ENCODE measurements at regions not wholly inside any gene's neighbourhood (a gene's known extent, or its start where the extent isn't known, plus 50 kb on each side); places are given as distances from the start of the nearest gene placed in this dataset.

DNA sequence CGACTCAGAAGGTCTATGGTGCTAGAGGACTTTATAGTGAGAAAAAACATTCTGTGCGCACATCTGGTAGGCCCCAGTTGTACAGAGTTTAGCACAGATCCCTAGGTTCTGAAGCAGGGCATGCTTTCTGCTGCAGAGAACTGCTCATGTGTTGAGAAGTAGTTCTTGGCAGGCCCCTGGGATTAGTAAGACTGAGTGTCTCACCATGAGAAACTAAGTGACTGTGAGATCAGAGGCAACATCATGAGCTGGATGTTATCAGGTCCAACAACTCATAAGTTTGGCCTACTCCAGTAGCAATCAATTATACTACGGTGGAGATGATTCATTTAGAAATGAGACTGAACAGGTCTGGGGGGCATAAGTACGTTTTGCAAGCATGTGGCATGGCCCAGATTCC, 507.4 kb upstream of the KLF12 start:
- TF ChIP-seq, protein P1, sequence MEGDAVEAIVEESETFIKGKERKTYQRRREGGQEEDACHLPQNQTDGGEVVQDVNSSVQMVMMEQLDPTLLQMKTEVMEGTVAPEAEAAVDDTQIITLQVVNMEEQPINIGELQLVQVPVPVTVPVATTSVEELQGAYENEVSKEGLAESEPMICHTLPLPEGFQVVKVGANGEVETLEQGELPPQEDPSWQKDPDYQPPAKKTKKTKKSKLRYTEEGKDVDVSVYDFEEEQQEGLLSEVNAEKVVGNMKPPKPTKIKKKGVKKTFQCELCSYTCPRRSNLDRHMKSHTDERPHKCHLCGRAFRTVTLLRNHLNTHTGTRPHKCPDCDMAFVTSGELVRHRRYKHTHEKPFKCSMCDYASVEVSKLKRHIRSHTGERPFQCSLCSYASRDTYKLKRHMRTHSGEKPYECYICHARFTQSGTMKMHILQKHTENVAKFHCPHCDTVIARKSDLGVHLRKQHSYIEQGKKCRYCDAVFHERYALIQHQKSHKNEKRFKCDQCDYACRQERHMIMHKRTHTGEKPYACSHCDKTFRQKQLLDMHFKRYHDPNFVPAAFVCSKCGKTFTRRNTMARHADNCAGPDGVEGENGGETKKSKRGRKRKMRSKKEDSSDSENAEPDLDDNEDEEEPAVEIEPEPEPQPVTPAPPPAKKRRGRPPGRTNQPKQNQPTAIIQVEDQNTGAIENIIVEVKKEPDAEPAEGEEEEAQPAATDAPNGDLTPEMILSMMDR (IDR thresholded peaks at IDR 0.05 in 8 of 11, conservative IDR thresholded peaks at IDR 0.05 in 3 of 11): no peak
- TF ChIP-seq POLR2A (IDR thresholded peaks at IDR 0.05) (no peak), POLR2AphosphoS5 (IDR thresholded peaks at IDR 0.05) (no peak)

All from spleen (tissue), 7 donors.